HCT116 (cell line): ENCODE measurements at regions not wholly inside any gene's neighbourhood (a gene's known extent, or its start where the extent isn't known, plus 50 kb on each side); places are given as distances from the start of the nearest gene placed in this dataset.

Source experiments
- ATAC-seq: fragments of 200-7000 bp; cut with Tn5 transposase; 2 replicates; pipeline ENCODE4 v1.9.1; 2020; ENCODE audit warnings: mild to moderate bottlenecking, moderate library complexity
- BruUV-seq: library from RNA; stranded (reverse); fragments of 400-500 nt; replicated peaks from 2 replicates; lab custom pipeline; 2021; lab: Mats Ljungman, UMichigan
- CTCF ChIA-PET: fragments of 300-600 bp; sonication (Branson Sonifier 250); formaldehyde crosslinking; loops from one replicate; lab custom pipeline; 2021; ENCODE audit warnings: antibody characterized with exemption; lab: Charles Lee
- POLR2A ChIA-PET: fragments of 300-600, 350-600 bp; sonication (Branson Sonifier 250); formaldehyde crosslinking; loops from one replicate; lab custom pipeline; 2021; ENCODE audit warnings: antibody characterized with exemption; lab: Charles Lee
- RAD21 ChIA-PET, 2 experiments: fragments of 300-600 bp; sonication (Branson Sonifier 250); formaldehyde crosslinking; loops; one replicate each; lab custom pipeline; 2023; ENCODE audit warnings: low total read pairs in 2 of 2; ENCODE audit not compliant: uncharacterized antibody in 2 of 2, unreplicated experiment in 2 of 2, low non-redundant PET in 1 of 2; lab: Charles Lee
- DNase-seq: peaks from one replicate; pipeline ENCODE4 v3.0.0-alpha.2; 2010; ENCODE audit warnings: low read depth, low spot score
- H2AFZ ChIP-seq: fragments of 200-600 bp; shearing (Covaris generic), sonication (generic); 2 replicates; pipeline ENCODE4 v1.6.1; 2017; ENCODE audit warnings: low read depth, mixed run types, mixed read lengths, antibody characterized with exemption, low read length; ENCODE audit not compliant: poor library complexity, severe bottlenecking
- H3K27ac ChIP-seq: 2 replicates; pipeline ENCODE4 v1.5.1; 2012; ENCODE audit warnings: low read depth, low read length
- H3K27me3 ChIP-seq: fragments of 200-600 bp; sonication (generic); 2 replicates; pipeline ENCODE4 v1.6.1; 2016; ENCODE audit warnings: mixed run types, low read length, mixed read lengths; ENCODE audit not compliant: insufficient read depth
- H3K36me3 ChIP-seq, 2 experiments: fragments of 200-500 bp in 1 of 2; fragments of 200-600 bp in 1 of 2; sonication (Bioruptor generic) in 1 of 2; sonication (generic) in 1 of 2; 2 replicates each; pipeline versions ENCODE4 v1.5.1 to v1.6.1; 2014 to 2016; ENCODE audit warnings: low read length in 2 of 2, inconsistent platforms in 1 of 2, mixed read lengths in 1 of 2, mixed run types in 1 of 2; ENCODE audit not compliant: insufficient read depth in 2 of 2, control insufficient read depth in 1 of 2
- H3K4me1 ChIP-seq, 2 experiments: fragments of 200-600 bp in 1 of 2; sonication (generic) in 1 of 2; 2 replicates each; pipeline versions ENCODE4 v1.5.1 to v1.6.1; 2012 to 2017; ENCODE audit warnings: low read length in 2 of 2, inconsistent platforms in 1 of 2, mild to moderate bottlenecking in 1 of 2, mixed read lengths in 1 of 2, mixed run types in 1 of 2, moderate library complexity in 1 of 2; ENCODE audit not compliant: insufficient read depth in 2 of 2, control insufficient read depth in 1 of 2
- H3K4me2 ChIP-seq: fragments of 200-600 bp; sonication (generic); 2 replicates; pipeline ENCODE4 v1.6.1; 2017; ENCODE audit warnings: mixed run types, low read length, mixed read lengths
- H3K4me3 ChIP-seq, 2 experiments: fragments of 200-600 bp in 1 of 2; sonication (generic) in 1 of 2; replicated peaks in 1 of 2; 2 replicates each; pipeline ENCODE4 v1.5.1; 2011 to 2016; ENCODE audit warnings: low read length in 2 of 2, control low read depth in 1 of 2, low read depth in 1 of 2, mild to moderate bottlenecking in 1 of 2, mixed read lengths in 1 of 2, mixed run types in 1 of 2
- H3K79me2 ChIP-seq: fragments of 200-600 bp; sonication (generic); 2 replicates; pipeline ENCODE4 v1.6.1; 2017; ENCODE audit warnings: mild to moderate bottlenecking, mixed run types, low read length, moderate library complexity, mixed read lengths; ENCODE audit not compliant: insufficient read depth
- H3K9ac ChIP-seq: fragments of 200-600 bp; sonication (generic); 2 replicates; pipeline ENCODE4 v1.6.1; 2016; ENCODE audit warnings: low read length, mixed read lengths
- H3K9me2 ChIP-seq: fragments of 200-600 bp; sonication (generic), shearing (Covaris generic); 2 replicates; pipeline ENCODE4 v1.6.1; 2017; ENCODE audit warnings: mixed run types, mild to moderate bottlenecking, moderate library complexity; ENCODE audit not compliant: insufficient read depth
- H3K9me3 ChIP-seq, 2 experiments: fragments of 200-500 bp in 1 of 2; fragments of 200-600 bp in 1 of 2; sonication (Bioruptor generic) in 1 of 2; sonication (generic) in 1 of 2; 2 replicates each; pipeline ENCODE4 v1.6.1; 2014 to 2017; ENCODE audit warnings: low read length in 2 of 2, mixed read lengths in 2 of 2, inconsistent platforms in 1 of 2, low read depth in 1 of 2, mild to moderate bottlenecking in 1 of 2, mixed run types in 1 of 2, moderate library complexity in 1 of 2; ENCODE audit not compliant: control insufficient read depth in 1 of 2, insufficient read depth in 1 of 2
- H4K20me1 ChIP-seq: fragments of 200-600 bp; sonication (generic), shearing (Covaris generic); 2 replicates; pipeline ENCODE4 v1.6.1; 2017; ENCODE audit warnings: mixed run types, mild to moderate bottlenecking, moderate library complexity; ENCODE audit not compliant: insufficient read depth
- CBX3 ChIP-seq: IDR thresholded peaks from 2 replicates; pipeline ENCODE4 v1.6.1; 2012; ENCODE audit warnings: low read depth
- JUND ChIP-seq: IDR thresholded peaks from 2 replicates; pipeline ENCODE4 v1.6.1; 2012
- REST ChIP-seq: IDR thresholded peaks from 2 replicates; pipeline ENCODE4 v1.6.1; 2012; ENCODE audit warnings: low read depth
- SRF ChIP-seq: IDR thresholded peaks from 2 replicates; pipeline ENCODE4 v1.6.1; 2012; ENCODE audit warnings: low read depth
- ZBTB33 ChIP-seq: IDR thresholded peaks from 2 replicates; pipeline ENCODE4 v1.6.1; 2011; ENCODE audit warnings: mild to moderate bottlenecking, low read length, moderate library complexity; ENCODE audit not compliant: insufficient replicate concordance; ENCODE audit errors: extremely low read depth
- ZNF274 ChIP-seq: fragments of 200-500 bp; sonication (Bioruptor generic); IDR thresholded peaks from 2 replicates; pipeline ENCODE4 v1.6.1; 2014; ENCODE audit warnings: mild to moderate bottlenecking, low read depth, low read length, inconsistent platforms
- intact Hi-C: fragments of 100-400 bp; cut with micrococcal nuclease; formaldehyde crosslinking; loops from 2 replicates; pipeline ENCODE4 v1.10.0; 2022

GRCh38 chr1:113215015-113215414 is 142.0 kb downstream of the LRIG2 start:
- no peaks in the 10 kb centered on the region for H3K27me3 ChIP-seq
- H3K9ac ChIP-seq, result no peak overlapping the region
- no peaks in the 10 kb centered on the region for H4K20me1 ChIP-seq
- TF ChIP-seq ZNF274 (no peak), JUND (no peak), REST (no peak), CBX3 (no peak), ZBTB33 (no peak), SRF (no peak)
- TF ChIP-seq, all 23 proteins: peak for 0
- H3K4me1 ChIP-seq, result no peaks in the 10 kb centered on the region
- ChIA-PET CTCF (no interaction called here), RAD21 (no interaction called here), POLR2A (interaction anchor here (1.1 kb wide), 1 partner anchor 23 kb away, joined by 4 read pairs; no protein-coding TSS in a partner anchor)
- intact Hi-C loops, result no loop called here
- no peaks in the 10 kb centered on the region for H3K9me2 ChIP-seq
- no peak overlapping the region for H3K4me3 ChIP-seq
- H3K4me2 ChIP-seq, result no peak overlapping the region
- no TSS peak for BruUV-seq
- no peak overlapping the region for H2AFZ ChIP-seq
- H3K27ac ChIP-seq, result no peak overlapping the region
- H3K79me2 ChIP-seq, result no peaks in the 10 kb centered on the region
- ATAC-seq (no peak), DNase-seq (no peak)
- H3K36me3 ChIP-seq, result no peaks in the 10 kb centered on the region
- no peaks in the 10 kb centered on the region; a peak in 1 of 4 replicates for H3K9me3 ChIP-seq
